Heart left ventricle (tissue), 16 donors: ENCODE measurements at regions not wholly inside any gene's neighbourhood (a gene's known extent, or its start where the extent isn't known, plus 50 kb on each side); places are given as distances from the start of the nearest gene placed in this dataset.

Experiments used
- ATAC-seq, 4 donors: fragments of 200-7000 bp; cut with Tn5 transposase; one replicate each; pipeline ENCODE4 v1.9.1; 2020 to 2022; ENCODE audit warnings: moderate library complexity in 4 of 4, mild to moderate bottlenecking in 3 of 4, moderate number of reproducible peaks in 1 of 4
- DNase-seq, 5 donors: peaks; one replicate each; pipeline ENCODE4 v3.0.0-alpha.2; 2020
- H3K27ac ChIP-seq, 12 donors: fragments of 200-600 bp; sonication (generic) in 4 of 12; one replicate each; pipeline versions ENCODE4 v1.5.0 to v1.8.0; 2016 to 2022; ENCODE audit warnings: mild to moderate bottlenecking in 2 of 12
- H3K27me3 ChIP-seq, 9 donors: fragments of 200-600 bp; sonication (generic) in 2 of 9; one replicate each; pipeline versions ENCODE4 v1.5.1 to v1.8.0; 2016 to 2022; ENCODE audit warnings: mild to moderate bottlenecking in 3 of 9
- H3K36me3 ChIP-seq, 9 donors: fragments of 200-600 bp; sonication (generic) in 2 of 9; one replicate each; pipeline versions ENCODE4 v1.5.0 to v1.8.0; 2018 to 2022; ENCODE audit warnings: mild to moderate bottlenecking in 2 of 9
- H3K4me1 ChIP-seq, 12 donors: fragments of 200-600 bp; sonication (generic) in 4 of 12; one replicate each; pipeline versions ENCODE4 v1.5.0 to v1.8.0; 2016 to 2022; ENCODE audit warnings: mild to moderate bottlenecking in 3 of 12
- H3K4me3 ChIP-seq, 12 donors: fragments of 200-600 bp; sonication (generic) in 4 of 12; one replicate each; pipeline versions ENCODE4 v1.5.0 to v1.8.0; 2017 to 2022; ENCODE audit warnings: mild to moderate bottlenecking in 9 of 12, moderate library complexity in 4 of 12
- H3K9me3 ChIP-seq, 12 donors: fragments of 200-600 bp; sonication (generic) in 4 of 12; one replicate each; pipeline versions ENCODE4 v1.5.0 to v1.8.0; 2016 to 2022; ENCODE audit warnings: mild to moderate bottlenecking in 1 of 12
- CTCF ChIP-seq, 12 donors: fragments of 200-600 bp; sonication (generic) in 4 of 12; IDR thresholded peaks; one replicate each; pipeline versions ENCODE4 v1.5.0 to v1.8.0; 2018 to 2022; ENCODE audit warnings: antibody characterized with exemption in 12 of 12, mild to moderate bottlenecking in 5 of 12
- POLR2A ChIP-seq, 2 donors: fragments of 450-650 bp; IDR thresholded peaks; one replicate each; pipeline ENCODE4 v1.6.1; 2017; ENCODE audit warnings: antibody characterized with exemption in 2 of 2, mild to moderate bottlenecking in 2 of 2, moderate library complexity in 2 of 2
- WGBS, 4 donors: extraction: QIAGEN DNeasy Blood & Tissue Kit in 2 of 4; methylation state at CpG; one replicate each; pipeline versions ENCODE4 v1.1.5 to v1.1.7; 2013 to 2018; 5-methylcytosine and 5-hydroxymethylcytosine counted together
- intact Hi-C, 10 donors: fragments of 100-400 bp; cut with DNase I; formaldehyde crosslinking; loops; one replicate each; pipeline versions ENCODE4 v1.11.1 to v1.14.2; 2022
- donor health status: ischemic (EF 13 %, LVEDD 7.1; RV severe dilation, severe dysfunction).
- donor health status: healthy with polysubstance abuse.
- donor health status: DM: no; HTN: yes; CAD: no.
- donor health status: DM: no; HTN: no; CAD: no.
- donor health status: ischemic (EF 25% LVEDD 6.9; RV normal size, moderate dysfunction).
- donor health status: ischemic (EF 25% LVEDD 5.7; RV mildly dilated, moderate dysfunction).
- donor health status: healthy.
- donor health status: DM: yes; HTN: yes; CAD: no.
- donor health status: ischemic (EF 35%, LVEDD 5.7; RV mildly dilated, moderate dysfunction).
- donor health status: nonischemic (EF 11% LVEDD 7.7; RV severe dilation, severe dysfunction).
- donor health status: DM: yes; HTN: yes; CAD: no.
- donor health status: PGD.
- donor health status: ischemic (EF 29% LVEDD 5.4; RV normal size, mild dysfunction).
- donor health status: nonischemic (EF 23%, LVEDD 6.1; RV moderate dilation, normal function).

GRCh38 chr2:122481244-122481622 lies 725.8 kb downstream of the TSN start:
- no peaks in the 10 kb centered on the region for H3K36me3 ChIP-seq
- intact Hi-C loops, result no loop called here
- H3K27ac ChIP-seq, result no peak overlapping the region

GRCh38 chr2:122481717-122482116 lies 726.3 kb downstream of the TSN start:
- no peak for TF ChIP-seq POLR2A (IDR thresholded peaks at IDR 0.05)
- TF ChIP-seq CTCF (IDR thresholded peaks at IDR 0.05), result no peak
- intact Hi-C loops, result no loop called here
- H3K9me3 ChIP-seq, result no peaks in the 10 kb centered on the region
- no peak overlapping the region for H3K27ac ChIP-seq
- H3K4me1 ChIP-seq, result no peaks in the 10 kb centered on the region
- DNase-seq (no peak), ATAC-seq (no peak)
- no peak overlapping the region for H3K4me3 ChIP-seq
- no peaks in the 10 kb centered on the region for H3K27me3 ChIP-seq
- H3K36me3 ChIP-seq, result no peaks in the 10 kb centered on the region

More at GRCh38 chr2:122481244-122481622, 725.8 kb downstream of the TSN start:
- ATAC-seq (no peak), DNase-seq (no peak)
- no peaks in the 10 kb centered on the region for H3K4me1 ChIP-seq
- no peaks in the 10 kb centered on the region for H3K27me3 ChIP-seq
- H3K9me3 ChIP-seq, result no peaks in the 10 kb centered on the region
- no peak overlapping the region for H3K4me3 ChIP-seq
- no peak for TF ChIP-seq CTCF (IDR thresholded peaks at IDR 0.05)
- no peak for TF ChIP-seq POLR2A (IDR thresholded peaks at IDR 0.05)
- 81 to 95% (median 91%) methylated on average over 2 of the region's 2 CpGs for WGBS, 4 donors

- intact Hi-C loops, result no loop called here
- Histone ChIP-seq H3K27ac (no peak overlapping the region), H3K9me3 (no peaks in the 10 kb centered on the region), H3K4me1 (no peaks in the 10 kb centered on the region), H3K36me3 (no peaks in the 10 kb centered on the region), H3K27me3 (no peaks in the 10 kb centered on the region), H3K4me3 (no peak overlapping the region)
- ATAC-seq (no peak), DNase-seq (no peak)
- TF ChIP-seq POLR2A (IDR thresholded peaks at IDR 0.05), result no peak
- no peak for TF ChIP-seq CTCF (IDR thresholded peaks at IDR 0.05)
- 54 to 67% (median 65%) methylated on average over 2 of the region's 2 CpGs for WGBS, 4 donors
These were observed 730.6 kb downstream of the TSN start for GRCh38 chr2:122486086-122486485.

GRCh38 chr2:122486705-122487415 lies 731.4 kb downstream of the TSN start:
- TF ChIP-seq CTCF (IDR thresholded peaks at IDR 0.05) (no peak), POLR2A (IDR thresholded peaks at IDR 0.05) (no peak)
- no peak overlapping the region for H3K4me3 ChIP-seq
- intact Hi-C loops, result no loop called here

More at GRCh38 chr2:122486705-122487415, 731.4 kb downstream of the TSN start:
- Histone ChIP-seq H3K9me3 (no peaks in the 10 kb centered on the region), H3K4me1 (no peaks in the 10 kb centered on the region), H3K27ac (no peak overlapping the region), H3K27me3 (no peaks in the 10 kb centered on the region), H3K36me3 (no peaks in the 10 kb centered on the region)
- ATAC-seq (no peak), DNase-seq (no peak)
- WGBS, 4 donors, result 70 to 80% (median 70%) methylated on average over 3 of the region's 3 CpGs
